ENCODE measurements at regions not wholly inside any gene's neighbourhood (a gene's known extent, or its start where the extent isn't known, plus 50 kb on each side); places are given as distances from the start of the nearest gene placed in this dataset.
A peak's percentile ranks its signal among the peaks of the same experiment; 100 is the strongest.

- H3K36me3 Mint-ChIP-seq = no peaks in the 10 kb centered on the region
- H3K4me3 Mint-ChIP-seq = no peak overlapping the region
- H3K27ac Mint-ChIP-seq = no peak overlapping the region
- no peaks in the 10 kb centered on the region for H3K9me3 Mint-ChIP-seq
- DNase-seq (ENCODE audit: low spot score) (no peak), ATAC-seq (peak; percentile 66)
- POLR2A ChIA-PET = interaction anchor here (0.6 kb wide), 1 partner anchor 1006 kb away, joined by 3 read pairs; no protein-coding TSS in a partner anchor
- peaks cover 14% of the 10 kb centered on the region for H3K4me1 Mint-ChIP-seq
- TF ChIP-seq, protein P1, sequence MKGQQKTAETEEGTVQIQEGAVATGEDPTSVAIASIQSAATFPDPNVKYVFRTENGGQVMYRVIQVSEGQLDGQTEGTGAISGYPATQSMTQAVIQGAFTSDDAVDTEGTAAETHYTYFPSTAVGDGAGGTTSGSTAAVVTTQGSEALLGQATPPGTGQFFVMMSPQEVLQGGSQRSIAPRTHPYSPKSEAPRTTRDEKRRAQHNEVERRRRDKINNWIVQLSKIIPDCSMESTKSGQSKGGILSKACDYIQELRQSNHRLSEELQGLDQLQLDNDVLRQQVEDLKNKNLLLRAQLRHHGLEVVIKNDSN (CRISPR knock-in tag; IDR thresholded peaks at IDR 0.05) = no peak
- TF ChIP-seq ZNF532 (CRISPR knock-in tag; IDR thresholded peaks at IDR 0.05; ENCODE audit: borderline replicate concordance) (no peak), ZSCAN18 (CRISPR knock-in tag; IDR thresholded peaks at IDR 0.05) (no peak), ZNF219 (CRISPR knock-in tag; IDR thresholded peaks at IDR 0.05; ENCODE audit: borderline replicate concordance) (no peak)
- CTCF ChIA-PET = interaction anchor here (0.5 to 1.6 kb wide), 14 partner anchors 22 to 1988 kb away, joined by 3 to 6 read pairs (median 4); no protein-coding TSS in a partner anchor
- H3K27me3 Mint-ChIP-seq (ENCODE audit: low read depth) = no peaks in the 10 kb centered on the region
Measured at GRCh38 chr18:64747803-64748202, 598.9 kb upstream of the LINC00305 start.

DNA sequence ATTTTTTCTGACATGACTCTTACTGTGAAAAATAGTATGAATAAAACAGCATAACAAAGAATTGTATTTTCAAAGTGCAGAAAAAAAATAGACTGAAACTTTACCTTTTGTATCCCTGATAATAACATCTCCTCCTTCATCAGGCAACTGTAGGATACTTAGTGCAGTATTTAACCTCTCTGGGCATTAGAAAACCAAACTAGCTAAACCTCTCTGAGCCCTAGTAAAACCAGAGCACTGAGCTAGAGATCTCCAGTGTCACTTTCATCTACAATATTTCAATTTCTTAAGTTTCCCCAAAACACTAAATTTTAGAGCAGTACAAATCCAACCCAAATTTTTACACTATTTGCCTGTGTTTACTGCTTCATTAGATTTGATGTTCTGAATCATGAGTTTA lies 594.0 kb upstream of the LINC00305 start:
- Mint-ChIP-seq H3K27ac (no peak overlapping the region), H3K27me3 (ENCODE audit: low read depth) (no peaks in the 10 kb centered on the region), H3K4me1 (no peaks in the 10 kb centered on the region), H3K9me3 (no peaks in the 10 kb centered on the region), H3K36me3 (no peaks in the 10 kb centered on the region), H3K4me3 (no peak overlapping the region)
- ChIA-PET POLR2A (no interaction called here), CTCF (no interaction called here)
- no peak for TF ChIP-seq ELF4 (CRISPR knock-in tag; IDR thresholded peaks at IDR 0.05; ENCODE audit: low read depth)
- no peak for TF ChIP-seq CBFB (CRISPR knock-in tag; IDR thresholded peaks at IDR 0.05; ENCODE audit: low read depth)
- no peak for TF ChIP-seq TCF7 (CRISPR knock-in tag; IDR thresholded peaks at IDR 0.05; ENCODE audit: low read depth)
- no peak for TF ChIP-seq ZNF423 (CRISPR knock-in tag; IDR thresholded peaks at IDR 0.05)
- TF ChIP-seq PREB (CRISPR knock-in tag; IDR thresholded peaks at IDR 0.05; ENCODE audit: borderline replicate concordance) = no peak
- TF ChIP-seq, protein P2, sequence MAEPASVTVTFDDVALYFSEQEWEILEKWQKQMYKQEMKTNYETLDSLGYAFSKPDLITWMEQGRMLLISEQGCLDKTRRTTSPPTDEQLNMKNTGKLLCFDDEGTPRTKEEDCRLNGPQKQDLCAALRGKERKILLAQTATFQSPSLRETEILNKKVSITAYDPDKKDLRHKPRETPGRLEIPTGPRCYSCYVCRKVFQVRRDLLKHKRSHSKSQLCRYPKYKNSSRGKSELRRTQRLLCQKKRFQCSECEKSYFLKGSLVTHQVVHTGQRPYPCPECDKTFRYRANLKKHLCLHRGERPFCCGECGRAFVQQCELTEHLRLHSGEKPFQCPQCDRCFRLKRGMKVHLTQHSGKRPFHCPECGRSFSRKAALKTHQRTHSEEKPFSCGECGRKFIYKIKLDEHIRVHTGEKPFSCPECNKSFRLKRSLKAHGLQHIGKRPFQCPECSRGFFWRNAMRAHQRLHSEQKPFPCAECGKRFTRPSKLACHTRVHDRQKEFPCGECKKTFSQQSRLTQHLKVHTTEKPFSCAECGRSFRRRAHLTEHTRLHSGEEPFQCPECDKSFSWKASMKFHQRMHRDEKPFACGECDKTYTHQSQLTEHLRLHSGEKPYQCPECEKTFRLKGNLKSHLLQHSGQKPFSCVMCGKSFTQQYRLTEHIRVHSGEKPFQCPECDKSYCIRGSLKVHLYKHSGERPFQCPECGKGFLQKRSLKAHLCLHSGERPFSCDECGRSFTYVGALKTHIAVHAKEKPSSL (CRISPR knock-in tag; conservative IDR thresholded peaks at IDR 0.05) = no peak
- no peak for TF ChIP-seq PRDM15 (CRISPR knock-in tag; IDR thresholded peaks at IDR 0.05)
- no peak for TF ChIP-seq ZNF416 (CRISPR knock-in tag; IDR thresholded peaks at IDR 0.05)
- TF ChIP-seq IRF2 (CRISPR knock-in tag; IDR thresholded peaks at IDR 0.05; ENCODE audit: borderline replicate concordance, low read depth) = no peak
- no peak for TF ChIP-seq E2F1 (CRISPR knock-in tag; IDR thresholded peaks at IDR 0.05)
- no peak for TF ChIP-seq CTCF (IDR thresholded peaks at IDR 0.05)
- no peak for TF ChIP-seq EMX1 (CRISPR knock-in tag; IDR thresholded peaks at IDR 0.05)
- no peak for TF ChIP-seq ZNF232 (CRISPR knock-in tag; IDR thresholded peaks at IDR 0.05)
- no peak for DNase-seq (ENCODE audit: low spot score)
- ATAC-seq = no peak
